ENCODE measurements at regions not wholly inside any gene's neighbourhood (a gene's known extent, or its start where the extent isn't known, plus 50 kb on each side); places are given as distances from the start of the nearest gene placed in this dataset.
"Not testable (repeated sequence)": the region's sequence is repeated elsewhere in the genome, so short reads cannot be mapped to it uniquely, and the experiment has no call there.

DNA sequence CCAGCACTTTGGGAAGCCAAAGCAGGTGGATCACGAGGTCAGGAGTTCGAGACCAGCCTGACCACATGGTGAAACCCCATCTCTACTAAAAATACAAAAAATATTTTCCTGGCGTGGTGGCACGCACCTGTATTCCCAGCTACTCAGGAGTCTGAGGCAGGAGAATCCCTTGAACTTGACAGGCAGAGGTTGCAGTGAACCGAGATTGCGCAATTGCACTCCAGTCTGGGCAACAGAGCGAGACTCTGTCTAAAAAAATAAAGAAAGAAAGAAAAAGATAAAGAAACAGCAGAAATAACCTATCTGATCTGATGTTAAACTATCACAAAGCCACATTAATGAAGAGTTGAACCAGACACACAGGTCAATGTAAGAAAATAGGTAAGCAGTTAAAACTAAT lies 696.2 kb upstream of the SALL3 start:
- not testable (repeated sequence) for TF ChIP-seq EZH2 (IDR thresholded peaks at IDR 0.05; ENCODE audit: borderline replicate concordance, insufficient read depth, low read length, poor library complexity, severe bottlenecking); POLR2AphosphoS5 (IDR thresholded peaks at IDR 0.05); EP300 (conservative IDR thresholded peaks at IDR 0.05; ENCODE audit: poor library complexity, severe bottlenecking); SMC3 (conservative IDR thresholded peaks at IDR 0.05; ENCODE audit: poor library complexity); TAF1 (IDR thresholded peaks at IDR 0.05; ENCODE audit: low read depth)
- TF ChIP-seq, protein P1, sequence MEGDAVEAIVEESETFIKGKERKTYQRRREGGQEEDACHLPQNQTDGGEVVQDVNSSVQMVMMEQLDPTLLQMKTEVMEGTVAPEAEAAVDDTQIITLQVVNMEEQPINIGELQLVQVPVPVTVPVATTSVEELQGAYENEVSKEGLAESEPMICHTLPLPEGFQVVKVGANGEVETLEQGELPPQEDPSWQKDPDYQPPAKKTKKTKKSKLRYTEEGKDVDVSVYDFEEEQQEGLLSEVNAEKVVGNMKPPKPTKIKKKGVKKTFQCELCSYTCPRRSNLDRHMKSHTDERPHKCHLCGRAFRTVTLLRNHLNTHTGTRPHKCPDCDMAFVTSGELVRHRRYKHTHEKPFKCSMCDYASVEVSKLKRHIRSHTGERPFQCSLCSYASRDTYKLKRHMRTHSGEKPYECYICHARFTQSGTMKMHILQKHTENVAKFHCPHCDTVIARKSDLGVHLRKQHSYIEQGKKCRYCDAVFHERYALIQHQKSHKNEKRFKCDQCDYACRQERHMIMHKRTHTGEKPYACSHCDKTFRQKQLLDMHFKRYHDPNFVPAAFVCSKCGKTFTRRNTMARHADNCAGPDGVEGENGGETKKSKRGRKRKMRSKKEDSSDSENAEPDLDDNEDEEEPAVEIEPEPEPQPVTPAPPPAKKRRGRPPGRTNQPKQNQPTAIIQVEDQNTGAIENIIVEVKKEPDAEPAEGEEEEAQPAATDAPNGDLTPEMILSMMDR (IDR thresholded peaks at IDR 0.05; ENCODE audit: poor library complexity, severe bottlenecking) = not testable (repeated sequence)
- TF ChIP-seq, protein P2, sequence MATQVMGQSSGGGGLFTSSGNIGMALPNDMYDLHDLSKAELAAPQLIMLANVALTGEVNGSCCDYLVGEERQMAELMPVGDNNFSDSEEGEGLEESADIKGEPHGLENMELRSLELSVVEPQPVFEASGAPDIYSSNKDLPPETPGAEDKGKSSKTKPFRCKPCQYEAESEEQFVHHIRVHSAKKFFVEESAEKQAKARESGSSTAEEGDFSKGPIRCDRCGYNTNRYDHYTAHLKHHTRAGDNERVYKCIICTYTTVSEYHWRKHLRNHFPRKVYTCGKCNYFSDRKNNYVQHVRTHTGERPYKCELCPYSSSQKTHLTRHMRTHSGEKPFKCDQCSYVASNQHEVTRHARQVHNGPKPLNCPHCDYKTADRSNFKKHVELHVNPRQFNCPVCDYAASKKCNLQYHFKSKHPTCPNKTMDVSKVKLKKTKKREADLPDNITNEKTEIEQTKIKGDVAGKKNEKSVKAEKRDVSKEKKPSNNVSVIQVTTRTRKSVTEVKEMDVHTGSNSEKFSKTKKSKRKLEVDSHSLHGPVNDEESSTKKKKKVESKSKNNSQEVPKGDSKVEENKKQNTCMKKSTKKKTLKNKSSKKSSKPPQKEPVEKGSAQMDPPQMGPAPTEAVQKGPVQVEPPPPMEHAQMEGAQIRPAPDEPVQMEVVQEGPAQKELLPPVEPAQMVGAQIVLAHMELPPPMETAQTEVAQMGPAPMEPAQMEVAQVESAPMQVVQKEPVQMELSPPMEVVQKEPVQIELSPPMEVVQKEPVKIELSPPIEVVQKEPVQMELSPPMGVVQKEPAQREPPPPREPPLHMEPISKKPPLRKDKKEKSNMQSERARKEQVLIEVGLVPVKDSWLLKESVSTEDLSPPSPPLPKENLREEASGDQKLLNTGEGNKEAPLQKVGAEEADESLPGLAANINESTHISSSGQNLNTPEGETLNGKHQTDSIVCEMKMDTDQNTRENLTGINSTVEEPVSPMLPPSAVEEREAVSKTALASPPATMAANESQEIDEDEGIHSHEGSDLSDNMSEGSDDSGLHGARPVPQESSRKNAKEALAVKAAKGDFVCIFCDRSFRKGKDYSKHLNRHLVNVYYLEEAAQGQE (IDR thresholded peaks at IDR 0.05; ENCODE audit: borderline replicate concordance) = not testable (repeated sequence)
